HT1080 (cell line): ENCODE measurements at regions not wholly inside any gene's neighbourhood (a gene's known extent, or its start where the extent isn't known, plus 50 kb on each side); places are given as distances from the start of the nearest gene placed in this dataset.
A peak's percentile ranks its signal among the peaks of the same experiment; 100 is the strongest.

Experiments used
- DNase-seq: peaks from one replicate; pipeline ENCODE4 v3.0.0-alpha.2; 2015; ENCODE audit warnings: low read depth

- no peak for DNase-seq
Measured at GRCh38 chr14:71486279-71486678, 445.9 kb upstream of the RGS6 start.

GRCh38 chr14:71487449-71487848 lies 444.8 kb upstream of the RGS6 start:
- no peak for DNase-seq

- peak; percentile 30 for DNase-seq
Measured at GRCh38 chr14:71487941-71488340, 444.3 kb upstream of the RGS6 start.

- no peak for DNase-seq
Measured at GRCh38 chr14:71488703-71489191, 443.5 kb upstream of the RGS6 start.

GRCh38 chr14:71489742-71490141 lies 442.5 kb upstream of the RGS6 start:
- DNase-seq, result no peak

- DNase-seq, result no peak
Measured at GRCh38 chr14:71491931-71492330, 440.3 kb upstream of the RGS6 start.

DNA sequence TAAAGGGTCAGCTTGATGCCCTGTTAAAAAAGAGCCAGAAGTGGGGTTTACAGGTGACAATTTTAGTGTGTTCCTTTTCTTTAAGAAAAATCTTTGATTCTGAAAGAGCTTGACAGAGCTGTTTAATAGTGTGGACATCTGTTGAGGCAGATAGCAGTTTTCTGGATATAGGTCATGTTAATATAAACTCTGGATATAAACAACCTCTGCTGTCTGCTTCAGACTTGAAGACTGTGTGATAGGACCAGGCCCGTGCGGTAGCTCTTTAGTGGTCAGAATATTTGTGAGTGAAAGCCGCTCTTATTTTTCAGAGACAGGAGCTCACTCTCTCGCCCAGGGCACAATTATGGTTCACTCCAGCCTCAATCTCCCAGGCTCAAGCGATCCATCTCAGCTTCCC lies 439.9 kb upstream of the RGS6 start:
- DNase-seq, result no peak

DNA sequence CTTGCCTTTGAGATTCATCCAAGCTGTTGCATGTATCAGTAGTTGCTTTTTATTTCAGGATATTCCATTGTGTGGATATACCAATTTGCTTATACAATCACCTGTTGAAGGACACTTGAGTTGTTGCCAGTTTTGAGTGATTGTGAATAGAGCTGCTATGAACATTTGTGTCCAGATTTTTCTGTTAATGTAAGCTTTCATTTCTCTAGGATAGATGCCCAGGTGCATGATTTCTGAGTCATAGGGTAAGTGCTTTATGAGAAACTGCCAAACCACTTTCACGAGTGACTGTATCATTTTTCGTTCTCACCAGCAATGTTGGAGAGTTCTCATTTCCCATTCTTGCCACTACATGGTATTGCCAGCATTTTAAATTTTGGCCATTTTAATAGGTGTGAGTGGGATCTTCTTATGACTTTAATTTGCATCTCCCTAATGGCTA lies 434.6 kb upstream of the RGS6 start:
- peak; percentile 69 for DNase-seq

DNA sequence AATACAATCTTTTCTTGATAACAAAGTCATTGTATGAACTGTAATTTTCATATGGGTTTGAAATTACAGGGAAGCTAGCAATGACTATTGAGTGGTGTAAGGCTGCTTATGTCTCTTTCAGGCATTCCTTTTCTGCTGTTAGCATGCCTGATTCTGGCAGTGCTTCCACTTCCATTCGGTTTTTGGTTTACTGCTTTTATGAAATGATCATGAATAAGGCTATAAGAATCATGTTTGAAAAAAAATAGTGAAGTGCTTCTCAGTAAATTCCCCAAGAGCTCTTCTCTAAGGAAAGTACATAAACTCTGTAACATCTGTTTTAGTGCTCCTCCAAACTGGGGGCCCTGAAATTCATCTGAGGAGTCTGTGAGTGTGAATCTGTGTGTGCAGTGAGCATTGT lies 434.0 kb upstream of the RGS6 start:
- DNase-seq, result no peak

GRCh38 chr14:71499018-71499417 lies 433.2 kb upstream of the RGS6 start:
- no peak for DNase-seq

- no peak for DNase-seq
Measured at GRCh38 chr14:71507681-71508080, 424.5 kb upstream of the RGS6 start.

- DNase-seq, result no peak
Measured at GRCh38 chr14:71508901-71509300, 423.3 kb upstream of the RGS6 start.

GRCh38 chr14:71511152-71511551 lies 421.1 kb upstream of the RGS6 start:
- no peak for DNase-seq

- no peak for DNase-seq
Measured at GRCh38 chr14:71514941-71515919, 417.0 kb upstream of the RGS6 start.

GRCh38 chr14:71521238-71522135 lies 410.7 kb upstream of the RGS6 start:
- no peak for DNase-seq

DNA sequence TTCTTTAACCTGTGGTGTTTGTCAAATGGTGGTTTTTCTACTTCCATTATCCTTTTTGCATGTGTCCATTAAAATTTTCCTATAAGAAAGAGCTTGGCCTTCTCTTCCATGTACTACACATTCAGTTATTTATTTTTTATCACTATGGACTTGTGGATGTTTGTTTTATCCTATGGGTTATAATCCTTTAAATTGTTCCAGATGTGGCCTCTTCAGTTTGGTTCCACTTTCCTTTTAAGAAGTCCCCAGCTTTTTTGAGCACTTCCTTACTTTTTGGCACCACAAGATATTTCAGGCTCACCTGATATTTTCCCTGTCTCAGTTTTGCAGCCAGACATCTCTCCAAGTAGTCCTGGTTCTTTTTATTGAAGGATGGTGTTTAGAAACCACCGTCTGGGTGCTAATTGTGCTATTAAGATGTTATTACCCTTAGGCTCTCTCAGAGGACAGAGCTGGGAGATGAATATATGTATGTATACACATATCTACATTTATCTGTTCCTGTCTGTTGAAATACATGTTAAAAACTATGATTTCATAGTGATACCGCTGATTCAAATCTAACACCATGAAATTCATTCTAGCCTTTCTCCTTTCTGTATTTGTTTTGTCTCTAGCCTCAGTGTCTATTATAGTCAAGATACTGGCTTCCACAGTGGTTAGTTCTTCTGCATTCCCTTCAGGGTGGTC lies 408.5 kb upstream of the RGS6 start:
- DNase-seq, result no peak

DNA sequence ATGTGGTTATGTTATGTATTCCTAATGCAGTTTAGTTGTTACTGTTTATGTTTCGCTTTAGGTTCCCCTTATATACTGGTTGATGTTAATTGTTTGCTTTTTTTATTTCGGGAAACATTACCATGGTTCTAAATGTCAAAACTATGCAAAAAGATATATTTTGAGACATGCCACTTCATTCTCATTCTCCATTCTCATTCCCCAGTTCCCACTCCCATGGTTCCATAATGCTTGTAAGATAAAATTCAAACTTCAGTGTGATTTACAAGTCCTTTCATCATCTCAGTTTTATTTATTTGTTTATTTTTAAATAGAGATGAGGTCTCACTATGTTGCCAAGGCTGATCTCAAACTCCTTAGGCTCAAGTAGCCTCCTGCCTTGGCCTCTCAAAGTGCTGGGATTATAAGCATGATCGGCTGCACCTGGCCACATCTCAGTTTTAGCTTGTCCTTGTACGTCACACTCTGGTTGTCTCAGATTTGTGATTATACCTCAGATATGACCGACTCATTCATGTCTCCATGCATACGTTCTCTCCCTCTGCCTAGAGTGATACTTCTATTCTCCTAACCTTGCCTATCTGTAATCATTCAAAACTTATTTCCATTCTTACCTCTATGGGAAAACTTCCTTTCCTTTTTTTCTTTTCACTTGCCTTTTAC lies 407.8 kb upstream of the RGS6 start:
- no peak for DNase-seq

DNA sequence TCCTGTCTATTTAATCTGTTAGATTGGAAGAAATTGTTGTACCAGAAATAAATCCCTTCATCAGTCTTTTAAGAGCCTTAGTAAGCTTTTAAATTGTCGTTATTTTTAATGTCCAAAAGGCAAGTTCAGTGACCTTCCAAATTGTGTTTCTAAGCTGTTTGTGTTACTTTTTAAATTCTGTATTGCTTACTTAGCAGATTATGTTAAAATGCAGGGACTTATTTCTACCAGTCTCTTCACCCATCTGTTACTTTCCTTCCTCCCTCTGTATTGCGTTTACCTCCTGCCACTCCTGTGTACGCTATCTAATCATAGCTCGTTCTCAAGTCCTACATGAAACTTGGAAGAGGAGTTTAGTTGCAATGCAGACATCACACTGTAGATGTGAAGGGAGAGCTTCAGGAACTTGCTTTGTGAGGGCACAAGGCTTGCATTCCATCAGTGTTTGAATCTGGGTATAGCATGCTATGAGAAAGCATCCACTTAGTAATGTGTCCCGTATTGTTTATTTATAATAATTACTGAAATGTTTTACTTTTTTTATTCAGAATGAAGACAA lies 406.5 kb upstream of the RGS6 start:
- DNase-seq, result no peak

GRCh38 chr14:71526388-71526787 lies 405.8 kb upstream of the RGS6 start:
- DNase-seq, result no peak

GRCh38 chr14:71527838-71528237 lies 404.4 kb upstream of the RGS6 start:
- DNase-seq, result no peak
